Fibroblast of the aortic adventitia (primary cell): ENCODE measurements at regions not wholly inside any gene's neighbourhood (a gene's known extent, or its start where the extent isn't known, plus 50 kb on each side); places are given as distances from the start of the nearest gene placed in this dataset.
"Not testable (repeated sequence)": the region's sequence is repeated elsewhere in the genome, so short reads cannot be mapped to it uniquely, and the experiment has no call there.

Experiments
- DNase-seq: peaks from one replicate; pipeline ENCODE4 v3.0.0-alpha.2; 2010; ENCODE audit warnings: low read depth
- H3K4me3 ChIP-seq: 2 replicates; pipeline ENCODE4 v1.5.1; 2011; ENCODE audit warnings: low read depth, mild to moderate bottlenecking, control low read depth, low read length, moderate library complexity
- CTCF ChIP-seq: IDR thresholded peaks from 2 replicates; pipeline ENCODE4 v1.5.1; 2011; ENCODE audit warnings: mild to moderate bottlenecking, low read length, control low read depth, inconsistent platforms; ENCODE audit not compliant: insufficient read depth

- no peak for TF ChIP-seq CTCF
- H3K4me3 ChIP-seq, result no peak overlapping the region
These were observed 127.6 kb upstream of the TNRC6C start for GRCh38 chr17:77830816-77831473.

GRCh38 chr17:77831474-77832179 lies 126.9 kb upstream of the TNRC6C start:
- TF ChIP-seq CTCF, result no peak
- no peak overlapping the region for H3K4me3 ChIP-seq
- DNase-seq, result peak; percentile 67

More at GRCh38 chr17:77830816-77831473, 127.6 kb upstream of the TNRC6C start:
- DNase-seq, result no peak

GRCh38 chr17:77832180-77832560 lies 126.3 kb upstream of the TNRC6C start:
- TF ChIP-seq CTCF, result no peak
- no peak for DNase-seq
- no peak overlapping the region for H3K4me3 ChIP-seq

- no peak for TF ChIP-seq CTCF
- DNase-seq, result no peak
- no peak overlapping the region for H3K4me3 ChIP-seq
These were observed 124.7 kb upstream of the TNRC6C start for GRCh38 chr17:77833769-77834168.

GRCh38 chr17:77834170-77835115 lies 124.1 kb upstream of the TNRC6C start:
- no peak overlapping the region for H3K4me3 ChIP-seq
- peak; percentile 80 for DNase-seq
- TF ChIP-seq CTCF, result no peak

GRCh38 chr17:77836557-77837041 lies 121.9 kb upstream of the TNRC6C start:
- no peak overlapping the region for H3K4me3 ChIP-seq
- no peak for TF ChIP-seq CTCF
- peak; percentile 55 for DNase-seq

- H3K4me3 ChIP-seq, DNase-seq: not testable (repeated sequence)
These were observed 121.4 kb upstream of the TNRC6C start for GRCh38 chr17:77837072-77837471.
